ENCODE measurements at regions not wholly inside any gene's neighbourhood (a gene's known extent, or its start where the extent isn't known, plus 50 kb on each side); places are given as distances from the start of the nearest gene placed in this dataset.

DNA sequence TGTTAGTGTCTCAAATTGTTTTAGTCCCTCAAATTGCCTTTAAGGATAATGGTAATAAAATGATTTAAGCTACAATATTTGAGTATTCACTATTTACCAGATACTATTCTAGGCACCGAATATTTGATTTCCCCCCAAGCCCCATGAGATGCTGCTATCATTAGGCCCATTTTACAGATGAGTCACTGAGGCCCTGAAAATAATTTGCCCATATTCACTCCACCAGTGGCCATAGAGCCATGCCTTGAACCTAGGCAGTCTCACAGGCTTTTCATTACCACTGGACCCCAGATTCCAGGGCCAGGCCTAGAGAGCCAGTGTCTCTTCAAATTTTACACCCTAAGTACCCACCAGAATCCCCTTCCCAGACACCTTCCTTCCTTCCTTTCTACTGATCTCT lies 133.7 kb downstream of the LINC00237 start:
- Histone ChIP-seq H3K27me3 (ENCODE audit: control insufficient read depth, insufficient read depth, low read length) (no peaks in the 10 kb centered on the region), H3K4me3 (ENCODE audit: low read depth, low read length) (no peak overlapping the region), H3K36me3 (ENCODE audit: control insufficient read depth, insufficient read depth, low read length) (no peaks in the 10 kb centered on the region)
- FAIRE-seq, result no peak
- no peak for DNase-seq (ENCODE audit: low read depth)
- TF ChIP-seq CTCF (IDR thresholded peaks at IDR 0.05; ENCODE audit: insufficient read depth, low read length, severe bottlenecking), result no peak

GRCh38 chr20:20971810-20972209 lies 134.3 kb downstream of the LINC00237 start:
- FAIRE-seq, result no peak
- Histone ChIP-seq H3K27me3 (ENCODE audit: control insufficient read depth, insufficient read depth, low read length) (no peaks in the 10 kb centered on the region), H3K36me3 (ENCODE audit: control insufficient read depth, insufficient read depth, low read length) (no peaks in the 10 kb centered on the region), H3K4me3 (ENCODE audit: low read depth, low read length) (no peak overlapping the region)
- DNase-seq (ENCODE audit: low read depth), result no peak
- TF ChIP-seq CTCF (IDR thresholded peaks at IDR 0.05; ENCODE audit: insufficient read depth, low read length, severe bottlenecking), result no peak

- Histone ChIP-seq H3K4me3 (ENCODE audit: low read depth, low read length) (no peak overlapping the region), H3K27me3 (ENCODE audit: control insufficient read depth, insufficient read depth, low read length) (no peaks in the 10 kb centered on the region), H3K36me3 (ENCODE audit: control insufficient read depth, insufficient read depth, low read length) (no peaks in the 10 kb centered on the region)
- TF ChIP-seq CTCF (IDR thresholded peaks at IDR 0.05; ENCODE audit: insufficient read depth, low read length, severe bottlenecking), result no peak
- FAIRE-seq, result no peak
- DNase-seq (ENCODE audit: low read depth), result no peak
These were observed 135.3 kb downstream of the LINC00237 start for GRCh38 chr20:20970841-20971240.

- TF ChIP-seq CTCF (IDR thresholded peaks at IDR 0.05; ENCODE audit: insufficient read depth, low read length, severe bottlenecking), result no peak
- Histone ChIP-seq H3K4me3 (ENCODE audit: low read depth, low read length) (no peak overlapping the region), H3K27me3 (ENCODE audit: control insufficient read depth, insufficient read depth, low read length) (no peaks in the 10 kb centered on the region), H3K36me3 (ENCODE audit: control insufficient read depth, insufficient read depth, low read length) (no peaks in the 10 kb centered on the region)
- DNase-seq (ENCODE audit: low read depth) (no peak), FAIRE-seq (no peak)
These were observed 136.4 kb downstream of the LINC00237 start for GRCh38 chr20:20969701-20970280.

GRCh38 chr20:20967564-20968184 lies 138.5 kb downstream of the LINC00237 start:
- no peak overlapping the region for H3K4me3 ChIP-seq (ENCODE audit: low read depth, low read length)
- FAIRE-seq (no peak), DNase-seq (ENCODE audit: low read depth) (no peak)
- TF ChIP-seq CTCF (IDR thresholded peaks at IDR 0.05; ENCODE audit: insufficient read depth, low read length, severe bottlenecking), result no peak
- H3K27me3 ChIP-seq (ENCODE audit: control insufficient read depth, insufficient read depth, low read length), result no peaks in the 10 kb centered on the region
- H3K36me3 ChIP-seq (ENCODE audit: control insufficient read depth, insufficient read depth, low read length), result no peaks in the 10 kb centered on the region

- DNase-seq (ENCODE audit: low read depth) (no peak), FAIRE-seq (no peak)
- no peak for TF ChIP-seq CTCF (IDR thresholded peaks at IDR 0.05; ENCODE audit: insufficient read depth, low read length, severe bottlenecking)
- Histone ChIP-seq H3K4me3 (ENCODE audit: low read depth, low read length) (no peak overlapping the region), H3K27me3 (ENCODE audit: control insufficient read depth, insufficient read depth, low read length) (no peaks in the 10 kb centered on the region), H3K36me3 (ENCODE audit: control insufficient read depth, insufficient read depth, low read length) (no peaks in the 10 kb centered on the region)
These were observed 140.0 kb downstream of the LINC00237 start for GRCh38 chr20:20966171-20966570.
